ENCODE measurements at regions not wholly inside any gene's neighbourhood (a gene's known extent, or its start where the extent isn't known, plus 50 kb on each side); places are given as distances from the start of the nearest gene placed in this dataset.

GRCh38 chr10:44323838-44324237 lies 61.1 kb downstream of the CXCL12 start:
- TF ChIP-seq EZH2phosphoT487 (IDR thresholded peaks at IDR 0.05; ENCODE audit: borderline replicate concordance) = no peak
- TF ChIP-seq CTCF (conservative IDR thresholded peaks at IDR 0.05; ENCODE audit: low read length) = no peak
- no peak overlapping the region for H3K9ac ChIP-seq (ENCODE audit: low read depth, low read length, poor library complexity, severe bottlenecking)
- no peaks in the 10 kb centered on the region for H3K9me3 ChIP-seq (ENCODE audit: insufficient read depth, low read depth, low read length)
- no peaks in the 10 kb centered on the region for H3K79me2 ChIP-seq (ENCODE audit: insufficient read depth, low read length)
- no peaks in the 10 kb centered on the region for H3F3A ChIP-seq (ENCODE audit: low read depth)
- H4K20me1 ChIP-seq (ENCODE audit: insufficient read depth, low read length, poor library complexity, severe bottlenecking) = no peaks in the 10 kb centered on the region
- no peaks in the 10 kb centered on the region for H3K36me3 ChIP-seq (ENCODE audit: insufficient read depth, low read length)
- H3K9me2 ChIP-seq (replicated peaks; ENCODE audit: low read depth, low read length) = no peaks in the 10 kb centered on the region
- no peak overlapping the region for H2AFZ ChIP-seq (ENCODE audit: low read length)
- no peak overlapping the region for H3K4me3 ChIP-seq (ENCODE audit: low read length, poor library complexity, severe bottlenecking)
- H3K27me3 ChIP-seq (ENCODE audit: insufficient read depth, low read length, poor library complexity, severe bottlenecking) = no peaks in the 10 kb centered on the region
- H3K4me2 ChIP-seq (ENCODE audit: low read depth, low read length, poor library complexity, severe bottlenecking) = no peak overlapping the region
- H3K4me1 ChIP-seq (ENCODE audit: insufficient read depth, low read length, poor library complexity, severe bottlenecking) = no peaks in the 10 kb centered on the region

- Histone ChIP-seq H3K4me3 (ENCODE audit: low read length, poor library complexity, severe bottlenecking) (no peak overlapping the region), H3K4me2 (ENCODE audit: low read depth, low read length, poor library complexity, severe bottlenecking) (no peak overlapping the region), H3K4me1 (ENCODE audit: insufficient read depth, low read length, poor library complexity, severe bottlenecking) (no peaks in the 10 kb centered on the region), H3K9me2 (replicated peaks; ENCODE audit: low read depth, low read length) (no peaks in the 10 kb centered on the region), H3K79me2 (ENCODE audit: insufficient read depth, low read length) (no peaks in the 10 kb centered on the region), H4K20me1 (ENCODE audit: insufficient read depth, low read length, poor library complexity, severe bottlenecking) (no peaks in the 10 kb centered on the region), H3K9ac (ENCODE audit: low read depth, low read length, poor library complexity, severe bottlenecking) (no peak overlapping the region), H3F3A (ENCODE audit: low read depth) (no peaks in the 10 kb centered on the region), H3K27me3 (ENCODE audit: insufficient read depth, low read length, poor library complexity, severe bottlenecking) (no peaks in the 10 kb centered on the region), H3K9me3 (ENCODE audit: insufficient read depth, low read depth, low read length) (no peaks in the 10 kb centered on the region), H3K36me3 (ENCODE audit: insufficient read depth, low read length) (no peaks in the 10 kb centered on the region), H2AFZ (ENCODE audit: low read length) (no peak overlapping the region)
- TF ChIP-seq EZH2phosphoT487 (IDR thresholded peaks at IDR 0.05; ENCODE audit: borderline replicate concordance) (no peak), CTCF (conservative IDR thresholded peaks at IDR 0.05; ENCODE audit: low read length) (no peak)
Observed at GRCh38 chr10:44322137-44322536, 62.8 kb downstream of the CXCL12 start.

- no peaks in the 10 kb centered on the region for H3K9me3 ChIP-seq (ENCODE audit: insufficient read depth, low read depth, low read length)
- no peaks in the 10 kb centered on the region for H3K9me2 ChIP-seq (replicated peaks; ENCODE audit: low read depth, low read length)
- H3K36me3 ChIP-seq (ENCODE audit: insufficient read depth, low read length) = no peaks in the 10 kb centered on the region
- TF ChIP-seq CTCF (conservative IDR thresholded peaks at IDR 0.05; ENCODE audit: low read length) (no peak), EZH2phosphoT487 (IDR thresholded peaks at IDR 0.05; ENCODE audit: borderline replicate concordance) (no peak)
- H4K20me1 ChIP-seq (ENCODE audit: insufficient read depth, low read length, poor library complexity, severe bottlenecking) = no peaks in the 10 kb centered on the region
- no peaks in the 10 kb centered on the region for H3F3A ChIP-seq (ENCODE audit: low read depth)
- no peak overlapping the region for H3K4me2 ChIP-seq (ENCODE audit: low read depth, low read length, poor library complexity, severe bottlenecking)
- no peak overlapping the region for H3K9ac ChIP-seq (ENCODE audit: low read depth, low read length, poor library complexity, severe bottlenecking)
- H2AFZ ChIP-seq (ENCODE audit: low read length) = no peak overlapping the region
- no peaks in the 10 kb centered on the region for H3K4me1 ChIP-seq (ENCODE audit: insufficient read depth, low read length, poor library complexity, severe bottlenecking)
- no peak overlapping the region for H3K4me3 ChIP-seq (ENCODE audit: low read length, poor library complexity, severe bottlenecking)
- H3K79me2 ChIP-seq (ENCODE audit: insufficient read depth, low read length) = no peaks in the 10 kb centered on the region
- no peaks in the 10 kb centered on the region for H3K27me3 ChIP-seq (ENCODE audit: insufficient read depth, low read length, poor library complexity, severe bottlenecking)
Observed at GRCh38 chr10:44320756-44321155, 64.1 kb downstream of the CXCL12 start.
